ENCODE measurements at regions not wholly inside any gene's neighbourhood (a gene's known extent, or its start where the extent isn't known, plus 50 kb on each side); places are given as distances from the start of the nearest gene placed in this dataset.
"Not testable (repeated sequence)": the region's sequence is repeated elsewhere in the genome, so short reads cannot be mapped to it uniquely, and the experiment has no call there.

GRCh38 chr20:4635781-4636180 lies 50.5 kb upstream of the PRNP start:
- no peak for DNase-seq (ENCODE audit: low spot score)

- DNase-seq (ENCODE audit: low spot score) = no peak
Measured at GRCh38 chr20:4635342-4635741, 50.9 kb upstream of the PRNP start.

- no peak for DNase-seq (ENCODE audit: low spot score)
Measured at GRCh38 chr20:4633780-4634179, 52.5 kb upstream of the PRNP start.

- no peak for DNase-seq (ENCODE audit: low spot score)
Measured at GRCh38 chr20:4633379-4633778, 52.9 kb upstream of the PRNP start.

GRCh38 chr20:4632876-4633275 lies 53.4 kb upstream of the PRNP start:
- DNase-seq (ENCODE audit: low spot score) = no peak

- no peak for DNase-seq (ENCODE audit: low spot score)
Measured at GRCh38 chr20:4626228-4626627, 60.0 kb upstream of the PRNP start.

GRCh38 chr20:4625687-4626086 lies 60.6 kb upstream of the PRNP start:
- DNase-seq (ENCODE audit: low spot score) = no peak

GRCh38 chr20:4624675-4625336 lies 61.5 kb upstream of the PRNP start:
- not testable (repeated sequence) for DNase-seq (ENCODE audit: low spot score)

GRCh38 chr20:4619144-4619543 lies 67.1 kb upstream of the PRNP start:
- not testable (repeated sequence) for DNase-seq (ENCODE audit: low spot score)

- no peak for DNase-seq (ENCODE audit: low spot score)
Measured at GRCh38 chr20:4617484-4617883, 68.8 kb upstream of the PRNP start.

GRCh38 chr20:4617019-4617418 lies 69.2 kb upstream of the PRNP start:
- no peak for DNase-seq (ENCODE audit: low spot score)

- peak; percentile 60 for DNase-seq (ENCODE audit: low spot score)
Measured at GRCh38 chr20:4613718-4614620, 72.3 kb upstream of the PRNP start.

- DNase-seq (ENCODE audit: low spot score) = no peak
Measured at GRCh38 chr20:4613184-4613583, 73.1 kb upstream of the PRNP start.

GRCh38 chr20:4610871-4611270 lies 75.4 kb upstream of the PRNP start:
- DNase-seq (ENCODE audit: low spot score) = no peak

- DNase-seq (ENCODE audit: low spot score) = no peak
Measured at GRCh38 chr20:4609511-4609910, 76.7 kb upstream of the PRNP start.

- no peak for DNase-seq (ENCODE audit: low spot score)
Measured at GRCh38 chr20:4608861-4609260, 77.4 kb upstream of the PRNP start.

GRCh38 chr20:4607287-4607713 lies 79.0 kb upstream of the PRNP start:
- DNase-seq (ENCODE audit: low spot score) = peak; percentile 60

GRCh38 chr20:4606051-4606450 lies 80.2 kb upstream of the PRNP start:
- no peak for DNase-seq (ENCODE audit: low spot score)

- no peak for DNase-seq (ENCODE audit: low spot score)
Measured at GRCh38 chr20:4605166-4605565, 81.1 kb upstream of the PRNP start.

GRCh38 chr20:4604580-4604979 lies 81.7 kb upstream of the PRNP start:
- DNase-seq (ENCODE audit: low spot score) = no peak

GRCh38 chr20:4603724-4604123 lies 82.5 kb upstream of the PRNP start:
- DNase-seq (ENCODE audit: low spot score) = no peak

- DNase-seq (ENCODE audit: low spot score) = no peak
Measured at GRCh38 chr20:4602297-4602631, 84.0 kb upstream of the PRNP start.

GRCh38 chr20:4601630-4602296 lies 84.5 kb upstream of the PRNP start:
- DNase-seq (ENCODE audit: low spot score) = peak; percentile 74

Measured in ureter (tissue), 1 donor.